ENCODE measurements at regions not wholly inside any gene's neighbourhood (a gene's known extent, or its start where the extent isn't known, plus 50 kb on each side); places are given as distances from the start of the nearest gene placed in this dataset.

DNA sequence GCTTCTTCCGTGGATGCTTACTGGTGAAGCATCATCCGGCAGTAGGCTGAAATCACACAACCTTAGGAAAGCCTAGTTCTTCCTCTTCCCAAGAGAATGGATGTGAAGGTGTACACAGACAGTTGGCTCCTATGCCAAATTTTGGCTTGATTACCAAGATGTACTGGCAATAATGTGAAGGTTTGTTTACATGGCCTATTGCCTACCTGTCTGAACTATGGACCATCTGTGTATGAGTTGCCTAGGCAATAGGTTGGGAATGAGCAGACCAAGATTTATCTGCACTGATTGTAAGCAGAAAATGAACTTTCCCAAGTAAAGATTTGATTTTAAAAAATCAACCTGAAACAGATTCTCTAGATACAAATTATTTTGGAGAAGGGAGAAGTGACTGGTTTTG lies 325.9 kb upstream of the SORCS1 start (continued):
- TF ChIP-seq, protein P1, sequence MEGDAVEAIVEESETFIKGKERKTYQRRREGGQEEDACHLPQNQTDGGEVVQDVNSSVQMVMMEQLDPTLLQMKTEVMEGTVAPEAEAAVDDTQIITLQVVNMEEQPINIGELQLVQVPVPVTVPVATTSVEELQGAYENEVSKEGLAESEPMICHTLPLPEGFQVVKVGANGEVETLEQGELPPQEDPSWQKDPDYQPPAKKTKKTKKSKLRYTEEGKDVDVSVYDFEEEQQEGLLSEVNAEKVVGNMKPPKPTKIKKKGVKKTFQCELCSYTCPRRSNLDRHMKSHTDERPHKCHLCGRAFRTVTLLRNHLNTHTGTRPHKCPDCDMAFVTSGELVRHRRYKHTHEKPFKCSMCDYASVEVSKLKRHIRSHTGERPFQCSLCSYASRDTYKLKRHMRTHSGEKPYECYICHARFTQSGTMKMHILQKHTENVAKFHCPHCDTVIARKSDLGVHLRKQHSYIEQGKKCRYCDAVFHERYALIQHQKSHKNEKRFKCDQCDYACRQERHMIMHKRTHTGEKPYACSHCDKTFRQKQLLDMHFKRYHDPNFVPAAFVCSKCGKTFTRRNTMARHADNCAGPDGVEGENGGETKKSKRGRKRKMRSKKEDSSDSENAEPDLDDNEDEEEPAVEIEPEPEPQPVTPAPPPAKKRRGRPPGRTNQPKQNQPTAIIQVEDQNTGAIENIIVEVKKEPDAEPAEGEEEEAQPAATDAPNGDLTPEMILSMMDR (conservative IDR thresholded peaks at IDR 0.05; ENCODE audit: low read depth in 2 of 2), result no peak
- TF ChIP-seq EZH2 (IDR thresholded peaks at IDR 0.05; ENCODE audit: low read depth, unreplicated experiment), result no peak
- TF ChIP-seq, protein P2, sequence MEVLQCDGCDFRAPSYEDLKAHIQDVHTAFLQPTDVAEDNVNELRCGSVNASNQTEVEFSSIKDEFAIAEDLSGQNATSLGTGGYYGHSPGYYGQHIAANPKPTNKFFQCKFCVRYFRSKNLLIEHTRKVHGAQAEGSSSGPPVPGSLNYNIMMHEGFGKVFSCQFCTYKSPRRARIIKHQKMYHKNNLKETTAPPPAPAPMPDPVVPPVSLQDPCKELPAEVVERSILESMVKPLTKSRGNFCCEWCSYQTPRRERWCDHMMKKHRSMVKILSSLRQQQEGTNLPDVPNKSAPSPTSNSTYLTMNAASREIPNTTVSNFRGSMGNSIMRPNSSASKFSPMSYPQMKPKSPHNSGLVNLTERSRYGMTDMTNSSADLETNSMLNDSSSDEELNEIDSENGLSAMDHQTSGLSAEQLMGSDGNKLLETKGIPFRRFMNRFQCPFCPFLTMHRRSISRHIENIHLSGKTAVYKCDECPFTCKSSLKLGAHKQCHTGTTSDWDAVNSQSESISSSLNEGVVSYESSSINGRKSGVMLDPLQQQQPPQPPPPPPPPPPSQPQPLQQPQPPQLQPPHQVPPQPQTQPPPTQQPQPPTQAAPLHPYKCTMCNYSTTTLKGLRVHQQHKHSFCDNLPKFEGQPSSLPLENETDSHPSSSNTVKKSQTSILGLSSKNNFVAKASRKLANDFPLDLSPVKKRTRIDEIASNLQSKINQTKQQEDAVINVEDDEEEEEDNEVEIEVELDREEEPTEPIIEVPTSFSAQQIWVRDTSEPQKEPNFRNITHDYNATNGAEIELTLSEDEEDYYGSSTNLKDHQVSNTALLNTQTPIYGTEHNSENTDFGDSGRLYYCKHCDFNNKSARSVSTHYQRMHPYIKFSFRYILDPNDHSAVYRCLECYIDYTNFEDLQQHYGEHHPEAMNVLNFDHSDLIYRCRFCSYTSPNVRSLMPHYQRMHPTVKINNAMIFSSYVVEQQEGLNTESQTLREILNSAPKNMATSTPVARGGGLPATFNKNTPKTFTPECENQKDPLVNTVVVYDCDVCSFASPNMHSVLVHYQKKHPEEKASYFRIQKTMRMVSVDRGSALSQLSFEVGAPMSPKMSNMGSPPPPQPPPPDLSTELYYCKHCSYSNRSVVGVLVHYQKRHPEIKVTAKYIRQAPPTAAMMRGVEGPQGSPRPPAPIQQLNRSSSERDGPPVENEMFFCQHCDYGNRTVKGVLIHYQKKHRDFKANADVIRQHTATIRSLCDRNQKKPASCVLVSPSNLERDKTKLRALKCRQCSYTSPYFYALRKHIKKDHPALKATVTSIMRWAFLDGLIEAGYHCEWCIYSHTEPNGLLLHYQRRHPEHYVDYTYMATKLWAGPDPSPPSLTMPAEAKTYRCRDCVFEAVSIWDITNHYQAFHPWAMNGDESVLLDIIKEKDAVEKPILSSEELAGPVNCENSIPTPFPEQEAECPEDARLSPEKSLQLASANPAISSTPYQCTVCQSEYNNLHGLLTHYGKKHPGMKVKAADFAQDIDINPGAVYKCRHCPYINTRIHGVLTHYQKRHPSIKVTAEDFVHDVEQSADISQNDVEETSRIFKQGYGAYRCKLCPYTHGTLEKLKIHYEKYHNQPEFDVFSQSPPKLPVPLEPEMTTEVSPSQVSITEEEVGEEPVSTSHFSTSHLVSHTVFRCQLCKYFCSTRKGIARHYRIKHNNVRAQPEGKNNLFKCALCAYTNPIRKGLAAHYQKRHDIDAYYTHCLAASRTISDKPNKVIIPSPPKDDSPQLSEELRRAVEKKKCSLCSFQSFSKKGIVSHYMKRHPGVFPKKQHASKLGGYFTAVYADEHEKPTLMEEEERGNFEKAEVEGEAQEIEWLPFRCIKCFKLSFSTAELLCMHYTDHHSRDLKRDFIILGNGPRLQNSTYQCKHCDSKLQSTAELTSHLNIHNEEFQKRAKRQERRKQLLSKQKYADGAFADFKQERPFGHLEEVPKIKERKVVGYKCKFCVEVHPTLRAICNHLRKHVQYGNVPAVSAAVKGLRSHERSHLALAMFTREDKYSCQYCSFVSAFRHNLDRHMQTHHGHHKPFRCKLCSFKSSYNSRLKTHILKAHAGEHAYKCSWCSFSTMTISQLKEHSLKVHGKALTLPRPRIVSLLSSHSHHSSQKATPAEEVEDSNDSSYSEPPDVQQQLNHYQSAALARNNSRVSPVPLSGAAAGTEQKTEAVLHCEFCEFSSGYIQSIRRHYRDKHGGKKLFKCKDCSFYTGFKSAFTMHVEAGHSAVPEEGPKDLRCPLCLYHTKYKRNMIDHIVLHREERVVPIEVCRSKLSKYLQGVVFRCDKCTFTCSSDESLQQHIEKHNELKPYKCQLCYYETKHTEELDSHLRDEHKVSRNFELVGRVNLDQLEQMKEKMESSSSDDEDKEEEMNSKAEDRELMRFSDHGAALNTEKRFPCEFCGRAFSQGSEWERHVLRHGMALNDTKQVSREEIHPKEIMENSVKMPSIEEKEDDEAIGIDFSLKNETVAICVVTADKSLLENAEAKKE (CRISPR knock-in tag; IDR thresholded peaks at IDR 0.05), result no peak

DNA sequence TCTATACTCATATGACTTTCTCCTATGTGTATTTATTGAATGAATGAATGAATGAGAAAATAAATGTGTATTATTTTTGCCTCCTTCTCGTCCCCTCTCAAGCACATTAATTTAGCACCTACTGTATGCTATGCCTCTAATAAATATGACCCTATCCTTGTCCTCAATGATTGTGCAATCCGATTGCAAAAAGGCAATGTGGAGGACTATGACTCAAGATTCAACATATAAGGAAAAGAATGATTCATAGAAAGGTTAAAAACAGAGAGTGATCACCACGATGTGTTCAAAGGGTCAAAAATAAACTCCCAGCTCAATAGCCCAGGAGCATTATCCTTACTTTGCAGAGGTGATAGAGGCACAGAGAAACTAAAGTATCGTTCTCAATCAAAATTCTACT lies 322.8 kb upstream of the SORCS1 start:
- no peaks in the 10 kb centered on the region; the same call in 2 of the 3 replicates for H3K4me1 Mint-ChIP-seq
- TF ChIP-seq, protein P2 (CRISPR knock-in tag; IDR thresholded peaks at IDR 0.05), result no peak
- TF ChIP-seq JUNB (IDR thresholded peaks at IDR 0.05; ENCODE audit: unreplicated experiment) (no peak), EZH2phosphoT487 (IDR thresholded peaks at IDR 0.05; ENCODE audit: unreplicated experiment) (no peak), ZNF331 (CRISPR knock-in tag; IDR thresholded peaks at IDR 0.05; ENCODE audit: low read depth) (no peak), EZH2 (IDR thresholded peaks at IDR 0.05; ENCODE audit: low read depth, unreplicated experiment) (no peak), STAT1 (IDR thresholded peaks at IDR 0.05; ENCODE audit: unreplicated experiment) (no peak), POLR2AphosphoS5 (IDR thresholded peaks at IDR 0.05; ENCODE audit: low read depth) (no peak)

More for the DNA sequence above, 322.8 kb upstream of the SORCS1 start:
- peaks cover 4% of the 10 kb centered on the region; the same call in 1 of the 3 replicates for H3K9me3 Mint-ChIP-seq
- DNase-seq (ENCODE audit: low spot score), result no peak
- Histone ChIP-seq H3K27me3 (ENCODE audit: insufficient read depth) (no peaks in the 10 kb centered on the region), H4K20me1 (replicated peaks; ENCODE audit: insufficient read depth) (no peaks in the 10 kb centered on the region), H3K4me1 (ENCODE audit: insufficient read depth) (no peaks in the 10 kb centered on the region), H3K36me3 (ENCODE audit: insufficient read depth) (no peaks in the 10 kb centered on the region), H3K9me2 (ENCODE audit: insufficient read depth) (peaks cover 3% of the 10 kb centered on the region; the same call in 1 of the 2 replicates), H3K79me2 (replicated peaks; ENCODE audit: insufficient read depth) (no peaks in the 10 kb centered on the region), H2AFZ (no peak overlapping the region), H3K4me3 (no peak overlapping the region), H3K27ac (ENCODE audit: low read depth) (no peak overlapping the region), H3K4me2 (no peak overlapping the region), H3F3A (replicated peaks; ENCODE audit: low read depth) (no peaks in the 10 kb centered on the region)
- no peak overlapping the region for H3K27ac Mint-ChIP-seq
- no peak for ATAC-seq
- peaks cover 1% of the 10 kb centered on the region; the same call in 2 of the 3 replicates for H3K36me3 Mint-ChIP-seq (ENCODE audit: low read depth)
- H3K4me3 Mint-ChIP-seq, result no peak overlapping the region
- H3K27me3 Mint-ChIP-seq (ENCODE audit: insufficient read depth, low read depth, poor library complexity), result no peaks in the 10 kb centered on the region

All from GM23338 (cell line).